ENCODE measurements at regions not wholly inside any gene's neighbourhood (a gene's known extent, or its start where the extent isn't known, plus 50 kb on each side); places are given as distances from the start of the nearest gene placed in this dataset.

GRCh38 chr14:101230161-101230850 lies 326.8 kb upstream of the RTL1 start:
- DNase-seq (ENCODE audit: low spot score): no peak

GRCh38 chr14:101230851-101231550 lies 327.5 kb upstream of the RTL1 start:
- no peak for DNase-seq (ENCODE audit: low spot score)

GRCh38 chr14:101231828-101232227 lies 328.3 kb upstream of the RTL1 start:
- DNase-seq (ENCODE audit: low spot score): no peak

GRCh38 chr14:101232340-101233020 lies 328.8 kb upstream of the DIO3 start:
- DNase-seq (ENCODE audit: low spot score): no peak

GRCh38 chr14:101233021-101233366 lies 328.3 kb upstream of the DIO3 start:
- no peak for DNase-seq (ENCODE audit: low spot score)

GRCh38 chr14:101233391-101233790 lies 327.9 kb upstream of the DIO3 start:
- DNase-seq (ENCODE audit: low spot score): no peak

GRCh38 chr14:101233808-101234207 lies 327.5 kb upstream of the DIO3 start:
- DNase-seq (ENCODE audit: low spot score): no peak

- DNase-seq (ENCODE audit: low spot score): no peak
Observed at GRCh38 chr14:101234244-101234937, 326.9 kb upstream of the DIO3 start.

GRCh38 chr14:101234999-101235334 lies 326.3 kb upstream of the DIO3 start:
- DNase-seq (ENCODE audit: low spot score): no peak

GRCh38 chr14:101235335-101236103 lies 325.8 kb upstream of the DIO3 start:
- DNase-seq (ENCODE audit: low spot score): peak; percentile 66

GRCh38 chr14:101236496-101237251 lies 324.6 kb upstream of the DIO3 start:
- DNase-seq (ENCODE audit: low spot score): no peak

- no peak for DNase-seq (ENCODE audit: low spot score)
Observed at GRCh38 chr14:101237252-101237616, 324.1 kb upstream of the DIO3 start.

GRCh38 chr14:101239065-101239464 lies 322.2 kb upstream of the DIO3 start:
- no peak for DNase-seq (ENCODE audit: low spot score)

- DNase-seq (ENCODE audit: low spot score): no peak
Observed at GRCh38 chr14:101241147-101241546, 320.1 kb upstream of the DIO3 start.

- DNase-seq (ENCODE audit: low spot score): no peak
Observed at GRCh38 chr14:101241807-101242278, 319.5 kb upstream of the DIO3 start.

GRCh38 chr14:101242442-101243385 lies 318.6 kb upstream of the DIO3 start:
- no peak for DNase-seq (ENCODE audit: low spot score)

GRCh38 chr14:101243587-101244338 lies 317.5 kb upstream of the DIO3 start:
- no peak for DNase-seq (ENCODE audit: low spot score)

- no peak for DNase-seq (ENCODE audit: low spot score)
Observed at GRCh38 chr14:101246894-101247841, 314.1 kb upstream of the DIO3 start.

Data from D341Med (cell line).